GM10248 (cell line): ENCODE measurements at regions not wholly inside any gene's neighbourhood (a gene's known extent, or its start where the extent isn't known, plus 50 kb on each side); places are given as distances from the start of the nearest gene placed in this dataset.

Source experiments
- CTCF ChIA-PET: fragments of 300-600 bp; sonication (Branson Sonifier 250); formaldehyde crosslinking; extraction: SDS; loops from one replicate; lab custom pipeline; 2021; ENCODE audit warnings: antibody characterized with exemption; lab: Yijun Ruan, JAX
- POLR2A ChIA-PET: fragments of 350-650 bp; sonication (Branson Sonifier 250); formaldehyde crosslinking; extraction: SDS; loops from one replicate; lab custom pipeline; 2020; ENCODE audit warnings: antibody characterized with exemption; lab: Yijun Ruan, JAX
- DNase-seq: peaks from one replicate; pipeline ENCODE4 v3.0.0; 2012; ENCODE audit errors: extremely low spot score
- TF ChIP-seq, protein P1 (sequence below): IDR thresholded peaks from 2 replicates; pipeline ENCODE4 v1.5.1; 2012; ENCODE audit warnings: mild to moderate bottlenecking, low read depth; ENCODE audit errors: extremely low read depth, missing control alignments, control extremely low read depth

DNA sequence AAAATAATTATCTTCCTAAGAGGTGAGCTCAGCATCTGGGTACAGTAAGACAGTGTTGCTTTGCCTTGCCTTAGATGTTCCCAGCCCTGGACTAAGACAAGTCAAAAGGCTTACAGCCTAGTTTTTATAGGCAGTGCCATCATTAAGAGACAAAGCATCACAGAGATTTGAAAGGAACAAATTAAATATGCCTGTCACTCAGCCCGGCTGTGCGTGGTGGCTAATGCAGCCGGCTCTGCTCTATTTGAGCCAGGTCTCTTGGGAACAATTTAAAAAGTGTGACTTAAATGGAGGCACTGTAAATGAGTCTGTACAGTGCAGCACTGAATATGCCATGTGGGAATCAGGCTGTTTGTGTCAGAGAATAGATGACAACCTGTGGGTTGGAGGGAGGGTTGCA, 1687.4 kb upstream of the FLRT2 start:
- no peak for DNase-seq
- TF ChIP-seq, protein P1, sequence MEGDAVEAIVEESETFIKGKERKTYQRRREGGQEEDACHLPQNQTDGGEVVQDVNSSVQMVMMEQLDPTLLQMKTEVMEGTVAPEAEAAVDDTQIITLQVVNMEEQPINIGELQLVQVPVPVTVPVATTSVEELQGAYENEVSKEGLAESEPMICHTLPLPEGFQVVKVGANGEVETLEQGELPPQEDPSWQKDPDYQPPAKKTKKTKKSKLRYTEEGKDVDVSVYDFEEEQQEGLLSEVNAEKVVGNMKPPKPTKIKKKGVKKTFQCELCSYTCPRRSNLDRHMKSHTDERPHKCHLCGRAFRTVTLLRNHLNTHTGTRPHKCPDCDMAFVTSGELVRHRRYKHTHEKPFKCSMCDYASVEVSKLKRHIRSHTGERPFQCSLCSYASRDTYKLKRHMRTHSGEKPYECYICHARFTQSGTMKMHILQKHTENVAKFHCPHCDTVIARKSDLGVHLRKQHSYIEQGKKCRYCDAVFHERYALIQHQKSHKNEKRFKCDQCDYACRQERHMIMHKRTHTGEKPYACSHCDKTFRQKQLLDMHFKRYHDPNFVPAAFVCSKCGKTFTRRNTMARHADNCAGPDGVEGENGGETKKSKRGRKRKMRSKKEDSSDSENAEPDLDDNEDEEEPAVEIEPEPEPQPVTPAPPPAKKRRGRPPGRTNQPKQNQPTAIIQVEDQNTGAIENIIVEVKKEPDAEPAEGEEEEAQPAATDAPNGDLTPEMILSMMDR = no peak
- CTCF ChIA-PET = no interaction called here
- POLR2A ChIA-PET = no interaction called here

DNA sequence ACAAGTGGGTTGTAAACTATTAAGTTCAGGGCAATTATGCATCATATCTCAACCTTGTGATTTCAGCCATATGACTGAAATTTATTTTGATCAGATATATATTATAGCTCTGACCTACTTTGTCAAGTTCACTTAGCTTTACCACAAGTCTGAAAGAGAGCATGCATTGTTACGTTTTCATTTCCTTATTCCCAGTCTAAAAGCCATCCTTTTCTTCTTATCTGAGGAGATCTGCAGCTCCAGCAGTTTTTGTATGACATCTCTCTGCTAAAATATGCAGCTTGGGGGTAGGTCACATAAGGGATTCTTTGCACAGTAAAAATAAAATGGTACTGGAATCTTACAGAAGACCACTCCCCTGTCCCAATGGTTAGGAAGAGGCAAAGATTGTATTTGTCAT, 1682.8 kb upstream of the FLRT2 start:
- no peak for DNase-seq
- POLR2A ChIA-PET = no interaction called here
- CTCF ChIA-PET = interaction anchor here (1.5 kb wide), 1 partner anchor 21 kb away, joined by 4 read pairs; no protein-coding TSS in a partner anchor
- TF ChIP-seq, protein P1 = no peak

DNA sequence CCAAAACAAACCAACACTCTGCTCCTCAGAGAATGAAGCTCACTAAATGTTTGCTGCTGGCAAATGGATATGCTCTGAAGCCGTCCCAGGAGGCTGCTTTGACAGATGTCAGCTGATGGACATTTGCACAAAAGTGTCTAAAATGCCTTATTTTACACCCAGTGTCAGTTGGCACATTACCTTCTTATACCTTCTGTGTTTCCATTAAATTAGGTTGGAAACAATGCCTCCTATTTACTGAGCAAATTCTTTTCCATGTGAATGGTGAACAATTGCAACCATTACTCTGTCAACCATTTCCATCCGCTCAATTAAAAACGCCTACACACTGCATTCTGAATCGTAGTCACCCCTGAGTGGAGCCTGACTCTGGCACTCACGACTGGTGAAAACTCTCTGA, 1679.9 kb upstream of the FLRT2 start:
- ChIA-PET POLR2A (no interaction called here), CTCF (no interaction called here)
- DNase-seq = no peak
- TF ChIP-seq, protein P1 = no peak

DNA sequence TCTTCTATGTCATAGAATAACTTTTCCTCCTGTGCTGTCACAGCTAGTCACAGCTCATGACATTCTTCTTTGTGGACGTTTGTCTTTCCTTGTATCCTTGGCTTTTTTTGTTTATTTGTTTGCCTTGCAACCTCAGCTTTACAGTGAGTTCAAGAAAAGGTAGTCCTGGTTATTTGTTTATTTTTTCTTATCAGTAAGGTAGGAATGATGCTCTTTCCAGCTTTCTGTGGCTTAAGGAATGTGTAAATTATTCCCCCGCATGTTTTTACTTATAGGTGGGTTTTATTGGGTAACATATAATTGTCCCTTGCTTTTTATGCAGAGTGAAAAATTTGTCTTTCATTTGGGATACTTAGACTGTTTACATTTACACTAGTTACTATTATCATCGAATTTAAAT, 1673.6 kb upstream of the FLRT2 start:
- ChIA-PET POLR2A (no interaction called here), CTCF (no interaction called here)

GRCh38 chr14:83860631-83861155, 1669.3 kb upstream of the FLRT2 start:
- ChIA-PET POLR2A (no interaction called here), CTCF (interaction anchor here (0.8 kb wide), 1 partner anchor 59 kb away, joined by 3 read pairs; no protein-coding TSS in a partner anchor)
- DNase-seq = no peak
- TF ChIP-seq, protein P1 = no peak

More for the DNA sequence above, 1673.6 kb upstream of the FLRT2 start:
- TF ChIP-seq, protein P1 = no peak
- no peak for DNase-seq

DNA sequence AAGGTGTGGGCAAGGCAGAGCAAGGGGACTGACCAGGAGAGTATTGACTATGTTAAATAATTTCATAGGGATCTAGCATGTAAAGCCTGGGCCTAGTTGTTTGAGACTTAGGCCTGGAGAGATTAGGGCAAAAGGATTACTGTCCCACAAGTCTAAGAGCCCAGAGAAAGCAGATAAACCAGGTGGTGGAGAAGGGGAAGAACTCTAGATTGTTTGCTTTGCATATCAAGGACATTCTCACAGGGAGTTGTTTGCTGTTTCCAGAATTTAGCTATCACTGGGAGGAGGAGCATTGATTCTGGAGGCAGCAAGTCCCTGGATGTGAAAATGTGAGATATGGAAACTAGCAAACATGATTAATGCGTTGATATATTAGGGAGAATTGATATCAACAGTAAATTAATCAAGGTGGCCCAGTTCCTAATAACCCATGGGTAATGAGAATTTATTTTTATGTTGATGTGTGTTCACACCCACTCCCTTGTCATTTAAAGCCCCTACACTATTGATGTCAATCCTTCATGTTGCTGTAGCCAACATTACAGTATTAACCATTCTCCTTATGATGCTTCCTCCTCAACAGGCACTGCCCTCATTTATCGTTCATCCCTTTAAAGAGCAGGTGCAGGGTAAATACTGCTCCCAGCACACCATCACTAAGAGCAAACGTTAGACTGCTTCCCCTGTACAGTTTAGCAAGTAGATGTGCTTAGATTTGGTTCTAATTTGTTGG, 1666.7 kb upstream of the FLRT2 start:
- CTCF ChIA-PET = no interaction called here
- TF ChIP-seq, protein P1 = no peak
- POLR2A ChIA-PET = no interaction called here

More for the DNA sequence above, 1666.7 kb upstream of the FLRT2 start:
- DNase-seq = no peak
